Right atrium auricular region (tissue), 2 donors: ENCODE measurements at regions not wholly inside any gene's neighbourhood (a gene's known extent, or its start where the extent isn't known, plus 50 kb on each side); places are given as distances from the start of the nearest gene placed in this dataset.

ENCODE experiments used
- DNase-seq: peaks from one replicate; pipeline ENCODE4 v3.0.0-alpha.2; 2019; ENCODE audit warnings: low spot score
- H3K27ac ChIP-seq, 2 donors: fragments of 200-600 bp; sonication (generic); 1 replicate in 1 of 2; 2 replicates in 1 of 2; pipeline ENCODE4 v1.5.1; 2016 to 2019
- H3K27me3 ChIP-seq, 2 donors: fragments of 200-600 bp; sonication (generic); one replicate each; pipeline versions ENCODE4 v1.5.1 to v1.6.0; 2017 to 2019
- H3K36me3 ChIP-seq: fragments of 200-600 bp; sonication (generic); one replicate; pipeline ENCODE4 v1.5.1; 2016
- H3K4me1 ChIP-seq, 2 donors: fragments of 200-600 bp; sonication (generic); one replicate each; pipeline versions ENCODE4 v1.5.1 to v1.6.0; 2017 to 2019
- H3K4me3 ChIP-seq, 2 donors: fragments of 200-600 bp; sonication (generic); 1 replicate in 1 of 2; 2 replicates in 1 of 2; pipeline ENCODE4 v1.5.1; 2017 to 2019; ENCODE audit warnings: mild to moderate bottlenecking in 1 of 2, moderate library complexity in 1 of 2
- H3K9me3 ChIP-seq, 2 donors: fragments of 200-600 bp; sonication (generic); one replicate each; pipeline ENCODE4 v1.5.1; 2019
- CTCF ChIP-seq, 2 donors: fragments of 200-600 bp; sonication (generic); IDR thresholded peaks; one replicate each; pipeline ENCODE4 v1.5.1; 2019; ENCODE audit warnings: antibody characterized with exemption in 2 of 2

DNA sequence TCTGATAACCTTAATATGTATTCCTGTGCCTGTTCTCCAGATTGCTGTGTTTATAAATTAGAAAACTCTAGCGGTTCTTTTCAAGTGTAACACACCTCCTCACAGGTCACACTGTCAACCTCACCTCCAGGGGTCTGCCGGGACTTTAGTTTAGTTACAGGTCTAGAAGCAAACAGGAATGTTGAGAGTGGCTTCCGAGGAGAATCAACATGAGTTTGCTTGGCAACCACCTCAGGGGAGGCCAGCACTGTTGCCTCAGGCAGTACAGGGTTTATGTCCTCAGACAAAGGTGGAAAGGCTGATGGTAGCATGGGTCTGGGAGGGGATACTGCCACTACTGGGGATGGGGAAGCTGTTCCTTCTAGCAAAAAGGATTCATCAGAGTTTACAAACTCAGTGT, 438.0 kb downstream of the DTHD1 start:
- Histone ChIP-seq H3K27me3 (no peaks in the 10 kb centered on the region), H3K4me1 (no peaks in the 10 kb centered on the region), H3K36me3 (no peaks in the 10 kb centered on the region), H3K27ac (no peak overlapping the region), H3K9me3 (no peaks in the 10 kb centered on the region), H3K4me3 (no peak overlapping the region)
- no peak for TF ChIP-seq CTCF (IDR thresholded peaks at IDR 0.05)
- DNase-seq, result no peak

- no peaks in the 10 kb centered on the region for H3K27me3 ChIP-seq
- H3K36me3 ChIP-seq, result no peaks in the 10 kb centered on the region
- no peaks in the 10 kb centered on the region for H3K4me1 ChIP-seq
- no peak for TF ChIP-seq CTCF (IDR thresholded peaks at IDR 0.05)
- H3K9me3 ChIP-seq, result no peaks in the 10 kb centered on the region
- no peak overlapping the region for H3K27ac ChIP-seq
- no peak overlapping the region for H3K4me3 ChIP-seq
- no peak for DNase-seq
Measured at GRCh38 chr4:36722986-36723385, 441.6 kb downstream of the DTHD1 start.

- Histone ChIP-seq H3K27ac (no peak overlapping the region), H3K9me3 (peaks cover 0 to 7% of the 10 kb centered on the region in 2 donors), H3K4me1 (no peaks in the 10 kb centered on the region), H3K4me3 (no peak overlapping the region), H3K36me3 (no peaks in the 10 kb centered on the region), H3K27me3 (no peaks in the 10 kb centered on the region)
- TF ChIP-seq CTCF (IDR thresholded peaks at IDR 0.05), result no peak
- no peak for DNase-seq
Measured at GRCh38 chr4:36734334-36734733, 452.9 kb downstream of the DTHD1 start.

GRCh38 chr4:36737691-36738090, 456.3 kb downstream of the DTHD1 start:
- no peaks in the 10 kb centered on the region for H3K4me1 ChIP-seq
- no peak overlapping the region for H3K27ac ChIP-seq
- no peak for TF ChIP-seq CTCF (IDR thresholded peaks at IDR 0.05)
- no peaks in the 10 kb centered on the region for H3K9me3 ChIP-seq
- no peaks in the 10 kb centered on the region for H3K36me3 ChIP-seq
- H3K27me3 ChIP-seq, result no peaks in the 10 kb centered on the region
- no peak overlapping the region for H3K4me3 ChIP-seq
- DNase-seq, result no peak

GRCh38 chr4:36740796-36741310, 459.4 kb downstream of the DTHD1 start:
- H3K27ac ChIP-seq, result no peak overlapping the region
- no peak for TF ChIP-seq CTCF (IDR thresholded peaks at IDR 0.05)

More at GRCh38 chr4:36740796-36741310, 459.4 kb downstream of the DTHD1 start:
- DNase-seq, result no peak
- Histone ChIP-seq H3K36me3 (no peaks in the 10 kb centered on the region), H3K9me3 (no peaks in the 10 kb centered on the region), H3K27me3 (no peaks in the 10 kb centered on the region), H3K4me3 (no peak overlapping the region), H3K4me1 (no peaks in the 10 kb centered on the region)
